HL-60 (cell line): ENCODE measurements at regions not wholly inside any gene's neighbourhood (a gene's known extent, or its start where the extent isn't known, plus 50 kb on each side); places are given as distances from the start of the nearest gene placed in this dataset.

Experiments used
- DNase-seq, 2 experiments: peaks; one replicate each; pipeline ENCODE4 v3.0.0-alpha.2; 2010 to 2020; ENCODE audit warnings: low read depth in 1 of 2, low spot score in 1 of 2
- H3K27ac ChIP-seq: fragments of 250-450 bp; sonication (Bioruptor Pico); replicated peaks from 2 replicates; pipeline ENCODE4 v1.5.1; 2020; ENCODE audit warnings: mild to moderate bottlenecking, moderate library complexity
- H3K27me3 ChIP-seq: fragments of 250-450 bp; sonication (Bioruptor Pico); 2 replicates; pipeline ENCODE4 v1.5.1; 2021; ENCODE audit warnings: mild to moderate bottlenecking, moderate library complexity; ENCODE audit not compliant: insufficient read depth, poor library complexity, severe bottlenecking
- H3K4me3 ChIP-seq: replicated peaks from 2 replicates; pipeline ENCODE4 v1.5.1; 2011; ENCODE audit warnings: mild to moderate bottlenecking, control low read depth, low read length; ENCODE audit not compliant: insufficient read depth
- CTCF ChIP-seq: IDR thresholded peaks from one replicate; pipeline ENCODE4 v1.5.1; 2011; ENCODE audit warnings: low read length, control low read depth, inconsistent platforms; ENCODE audit not compliant: insufficient read depth
- GABPA ChIP-seq: IDR thresholded peaks from 2 replicates; pipeline ENCODE4 v1.6.1; 2012; ENCODE audit warnings: low read depth
- POLR2AphosphoS5 ChIP-seq: IDR thresholded peaks from 2 replicates; pipeline ENCODE4 v1.6.1; 2012; ENCODE audit warnings: low read depth
- REST ChIP-seq: IDR thresholded peaks from 2 replicates; pipeline ENCODE4 v1.6.1; 2012; ENCODE audit warnings: low read depth; ENCODE audit not compliant: insufficient replicate concordance
- SPI1 ChIP-seq: IDR thresholded peaks from 2 replicates; pipeline ENCODE4 v1.6.1; 2012; ENCODE audit warnings: low read depth, mild to moderate bottlenecking, borderline replicate concordance

DNA sequence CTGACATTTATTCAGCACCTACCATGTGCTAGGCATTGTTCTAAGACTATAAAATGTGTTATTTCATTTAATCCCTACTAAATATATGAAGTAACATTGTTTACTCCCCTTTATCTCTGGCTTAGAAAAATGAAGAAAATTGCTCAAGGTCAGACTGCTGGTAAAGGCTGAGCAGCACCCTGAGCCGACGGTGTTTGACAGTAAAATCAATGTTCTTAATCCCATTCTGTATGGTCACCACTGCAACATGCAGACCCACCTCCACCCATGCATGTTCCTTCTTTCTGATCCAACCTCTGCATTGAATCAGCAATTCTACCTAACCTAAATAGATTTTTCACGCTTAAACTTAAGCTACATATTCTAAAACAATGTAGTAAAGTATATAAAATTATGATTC, 216.5 kb downstream of the ZBBX start:
- Histone ChIP-seq H3K27ac (peak overlapping the region; percentile 93), H3K27me3 (no peaks in the 10 kb centered on the region), H3K4me3 (no peak overlapping the region)
- TF ChIP-seq POLR2AphosphoS5 = no peak
- no peak for TF ChIP-seq GABPA
- no peak for TF ChIP-seq CTCF
- no peak for TF ChIP-seq SPI1
- TF ChIP-seq REST = no peak
- no peak for DNase-seq

DNA sequence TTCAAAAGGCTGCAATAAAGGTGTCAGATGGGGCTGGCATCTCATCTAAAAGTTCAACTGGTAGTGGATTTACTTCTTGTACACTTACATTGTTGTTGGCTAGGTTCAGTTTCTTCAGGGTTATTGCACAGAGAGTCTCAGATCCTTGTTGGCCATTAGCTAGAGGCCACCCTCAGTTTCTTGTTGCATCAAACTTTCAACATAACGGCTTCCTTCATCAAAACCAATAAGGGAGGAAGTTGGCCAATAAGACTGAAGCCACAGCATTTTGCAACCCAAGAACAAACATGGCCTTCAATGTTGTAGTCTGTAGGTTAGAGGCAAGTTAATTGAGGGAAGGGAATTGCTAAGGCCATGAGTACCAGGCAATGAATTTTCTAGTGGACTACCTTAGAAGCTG, 218.0 kb downstream of the ZBBX start:
- TF ChIP-seq SPI1 (peak; percentile 79), GABPA (peak; percentile 76), POLR2AphosphoS5 (peak; percentile 90), REST (peak; percentile 50), CTCF (no peak)
- H3K27ac ChIP-seq = peak overlapping the region; percentile 93
- peak; percentile 95 for DNase-seq
- H3K4me3 ChIP-seq = no peak overlapping the region
- no peaks in the 10 kb centered on the region for H3K27me3 ChIP-seq

DNA sequence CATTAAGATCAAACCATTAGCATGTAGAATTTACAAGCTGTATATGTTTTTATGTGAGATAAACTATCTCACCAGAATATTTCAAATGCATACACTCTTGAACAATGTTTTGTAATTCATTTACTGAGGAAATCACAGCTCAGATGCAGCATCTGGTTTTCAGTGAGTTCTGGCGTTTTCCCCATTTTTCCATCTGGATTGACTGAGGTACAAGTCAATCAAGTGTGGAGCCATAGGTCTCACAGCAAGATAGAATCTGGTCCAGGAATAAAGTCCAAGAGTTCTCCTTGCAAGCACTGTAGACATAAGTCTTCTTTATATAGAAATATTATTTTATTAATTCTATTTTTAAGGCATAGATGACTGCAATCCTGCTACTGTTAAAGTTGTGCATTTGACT, 219.3 kb downstream of the ZBBX start:
- no peak for DNase-seq
- H3K27me3 ChIP-seq = no peaks in the 10 kb centered on the region
- H3K27ac ChIP-seq = peak overlapping the region; percentile 93
- TF ChIP-seq SPI1 (no peak), CTCF (no peak)
- H3K4me3 ChIP-seq = no peak overlapping the region

- no peak overlapping the region for H3K27ac ChIP-seq
- DNase-seq = no peak
- no peak overlapping the region for H3K4me3 ChIP-seq
- H3K27me3 ChIP-seq = no peaks in the 10 kb centered on the region
- TF ChIP-seq POLR2AphosphoS5 (no peak), GABPA (no peak), SPI1 (no peak), CTCF (no peak), REST (no peak)
Observed at GRCh38 chr3:167151636-167152035, 228.5 kb downstream of the ZBBX start.
